ENCODE measurements at regions not wholly inside any gene's neighbourhood (a gene's known extent, or its start where the extent isn't known, plus 50 kb on each side); places are given as distances from the start of the nearest gene placed in this dataset.
"Not testable (repeated sequence)": the region's sequence is repeated elsewhere in the genome, so short reads cannot be mapped to it uniquely, and the experiment has no call there.

- Mint-ChIP-seq H3K27me3 (no peaks in the 10 kb centered on the region), H3K4me3 (no peak overlapping the region), H3K9me3 (peaks cover 5% of the 10 kb centered on the region in 2 donors), H3K27ac (peak overlapping the region in 1 of 2 donors; percentile 32), H3K4me1 (no peaks in the 10 kb centered on the region)
- no peak for DNase-seq
- ATAC-seq: no peak
These were observed 738.2 kb downstream of the CD109 start for GRCh38 chr6:74434171-74434570.

- Mint-ChIP-seq H3K9me3 (peaks cover 5 to 6% of the 10 kb centered on the region in 2 donors), H3K27ac (no peak overlapping the region), H3K27me3 (no peaks in the 10 kb centered on the region), H3K4me1 (no peaks in the 10 kb centered on the region), H3K4me3 (no peak overlapping the region)
- DNase-seq (no peak), ATAC-seq (no peak)
These were observed 736.0 kb downstream of the CD109 start for GRCh38 chr6:74431873-74432580.

DNA sequence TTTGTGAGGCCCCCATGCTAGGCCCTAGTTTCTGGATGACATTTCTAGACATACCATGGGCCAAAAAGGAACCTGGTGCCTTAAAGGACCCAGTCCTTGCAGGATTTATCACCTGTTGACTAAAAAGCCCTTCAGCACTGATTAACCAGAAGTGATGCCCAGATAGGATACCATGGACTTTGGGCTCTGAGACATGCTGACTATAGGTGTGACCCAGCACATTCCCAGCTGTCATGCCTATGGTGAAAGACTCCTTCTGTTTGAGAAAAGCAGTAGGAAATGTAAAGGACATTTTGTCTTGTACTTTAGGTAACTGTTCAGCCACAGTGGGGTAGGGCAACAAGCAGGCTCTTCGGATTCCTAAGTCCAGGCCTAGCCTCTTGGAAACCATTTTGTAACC lies 724.2 kb downstream of the CD109 start:
- Mint-ChIP-seq H3K27ac (no peak overlapping the region), H3K4me1 (no peaks in the 10 kb centered on the region), H3K27me3 (no peaks in the 10 kb centered on the region), H3K4me3 (no peak overlapping the region), H3K9me3 (peaks cover 0 to 8% of the 10 kb centered on the region in 2 donors)
- DNase-seq (no peak), ATAC-seq (no peak)

- Mint-ChIP-seq H3K4me3 (no peak overlapping the region), H3K4me1 (no peaks in the 10 kb centered on the region), H3K9me3 (no peaks in the 10 kb centered on the region), H3K27me3 (no peaks in the 10 kb centered on the region), H3K27ac (no peak overlapping the region)
- no peak for DNase-seq
- ATAC-seq: no peak
These were observed 719.1 kb downstream of the CD109 start for GRCh38 chr6:74415056-74415455.

DNA sequence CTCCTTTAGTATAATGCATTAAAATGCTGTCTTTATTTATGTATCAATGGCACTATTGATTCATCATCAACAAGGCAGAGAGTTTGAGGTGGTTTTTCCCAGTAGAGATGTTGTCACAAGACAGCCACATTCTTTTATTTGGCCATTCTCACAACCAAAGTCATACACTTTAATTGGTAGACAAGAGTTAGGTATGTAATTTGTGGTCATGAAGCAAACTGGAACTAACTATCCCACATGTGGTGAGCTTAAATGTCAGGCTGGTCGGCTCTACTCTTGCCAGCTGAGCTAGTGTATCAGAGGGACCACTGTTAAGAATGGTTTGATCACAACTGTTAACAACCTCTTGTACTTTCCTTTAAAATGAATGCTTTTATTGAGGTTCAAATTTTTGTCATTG lies 714.6 kb downstream of the CD109 start:
- Mint-ChIP-seq H3K4me1 (no peaks in the 10 kb centered on the region), H3K27me3 (no peaks in the 10 kb centered on the region), H3K4me3 (no peak overlapping the region), H3K9me3 (peaks cover 0 to 2% of the 10 kb centered on the region in 2 donors), H3K27ac (no peak overlapping the region)
- DNase-seq: no peak
- no peak for ATAC-seq

DNA sequence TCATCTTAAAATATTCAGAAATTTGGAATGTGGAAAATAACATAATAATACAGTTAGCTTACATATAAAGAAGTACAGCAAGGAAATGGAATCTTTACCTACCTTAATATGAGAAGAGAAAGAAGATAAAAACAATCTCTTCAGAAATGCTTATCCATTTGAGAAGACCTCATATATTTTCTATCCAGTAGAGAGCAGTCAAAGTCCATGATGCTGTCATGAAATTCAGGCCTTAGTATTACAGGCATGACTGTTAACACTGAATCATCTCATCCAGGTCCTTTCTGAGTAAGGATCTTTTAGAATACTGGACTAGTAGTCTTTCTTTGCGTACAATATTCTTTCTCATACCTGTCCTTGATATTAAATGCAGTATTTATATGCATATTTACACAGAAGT lies 713.4 kb downstream of the CD109 start:
- DNase-seq: no peak

GRCh38 chr6:74408844-74409243 lies 712.8 kb downstream of the CD109 start:
- Mint-ChIP-seq H3K9me3 (peaks cover 0 to 6% of the 10 kb centered on the region in 2 donors), H3K4me1 (no peaks in the 10 kb centered on the region)
- ATAC-seq: no peak

More for the DNA sequence above, 713.4 kb downstream of the CD109 start:
- H3K27me3 Mint-ChIP-seq: no peaks in the 10 kb centered on the region
- peaks cover 0 to 6% of the 10 kb centered on the region in 2 donors for H3K9me3 Mint-ChIP-seq
- no peak for ATAC-seq
- H3K4me1 Mint-ChIP-seq: no peaks in the 10 kb centered on the region
- no peak overlapping the region for H3K4me3 Mint-ChIP-seq
- H3K27ac Mint-ChIP-seq: no peak overlapping the region

GRCh38 chr6:74404366-74404765 lies 708.4 kb downstream of the CD109 start:
- ATAC-seq (no peak), DNase-seq (no peak)
- no peaks in the 10 kb centered on the region for H3K27me3 Mint-ChIP-seq
- H3K27ac Mint-ChIP-seq: no peak overlapping the region
- H3K9me3 Mint-ChIP-seq: peaks cover 12 to 15% of the 10 kb centered on the region in 2 donors
- no peaks in the 10 kb centered on the region for H3K4me1 Mint-ChIP-seq
- no peak overlapping the region for H3K4me3 Mint-ChIP-seq

More at GRCh38 chr6:74408844-74409243, 712.8 kb downstream of the CD109 start:
- no peak for DNase-seq
- H3K27me3 Mint-ChIP-seq: no peaks in the 10 kb centered on the region
- H3K27ac Mint-ChIP-seq: no peak overlapping the region
- no peak overlapping the region for H3K4me3 Mint-ChIP-seq

GRCh38 chr6:74402781-74403180 lies 706.8 kb downstream of the CD109 start:
- ATAC-seq: no peak
- no peak for DNase-seq
- no peak overlapping the region for H3K27ac Mint-ChIP-seq
- peaks cover 15 to 17% of the 10 kb centered on the region in 2 donors for H3K9me3 Mint-ChIP-seq
- H3K4me3 Mint-ChIP-seq: no peak overlapping the region
- H3K27me3 Mint-ChIP-seq: no peaks in the 10 kb centered on the region
- H3K4me1 Mint-ChIP-seq: no peaks in the 10 kb centered on the region

DNA sequence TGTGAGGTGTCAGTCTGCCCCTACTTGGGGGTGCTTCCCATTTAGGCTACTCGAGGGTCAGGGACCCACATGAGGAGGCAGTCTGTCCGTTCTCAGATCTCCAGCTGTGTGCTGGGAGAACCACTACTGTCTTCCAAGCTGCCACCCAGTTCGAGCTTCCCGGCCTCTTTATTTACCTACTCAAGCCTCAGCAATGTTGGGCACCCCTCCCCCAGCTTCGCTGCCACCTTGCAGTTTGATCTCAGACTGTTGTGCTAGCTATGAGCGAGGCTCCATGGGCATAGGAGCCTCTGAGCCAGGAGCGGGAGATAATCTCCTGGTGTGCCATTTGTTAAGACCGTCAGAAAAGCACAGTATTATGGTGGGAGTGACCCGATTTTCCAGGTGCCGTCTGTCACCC lies 682.4 kb downstream of the CD109 start:
- H3K27me3 Mint-ChIP-seq, H3K27ac Mint-ChIP-seq, DNase-seq, ATAC-seq, H3K9me3 Mint-ChIP-seq, H3K4me3 Mint-ChIP-seq, H3K4me1 Mint-ChIP-seq: not testable (repeated sequence)

DNA sequence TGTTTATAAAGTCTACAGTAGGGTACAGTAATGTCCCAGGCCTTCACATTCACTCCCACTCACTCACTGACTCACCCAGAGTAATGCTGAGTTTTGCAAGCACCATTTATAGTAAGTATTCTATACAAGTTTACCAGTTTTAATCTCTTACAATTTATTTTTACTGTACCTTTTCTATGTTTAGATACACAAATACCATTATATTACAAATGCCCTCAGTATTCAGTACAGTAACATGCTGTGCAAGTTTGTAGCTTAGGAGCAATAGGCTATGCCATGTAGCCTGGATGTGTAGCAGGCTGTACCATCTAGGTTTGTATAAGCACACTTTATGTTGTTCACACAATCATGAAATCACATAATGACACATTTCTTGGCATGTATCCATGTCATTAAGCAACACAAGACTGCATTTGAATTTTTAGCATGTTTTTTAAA lies 673.6 kb downstream of the CD109 start:
- H3K4me1 Mint-ChIP-seq: no peaks in the 10 kb centered on the region
- ATAC-seq: no peak
- H3K27me3 Mint-ChIP-seq: no peaks in the 10 kb centered on the region
- H3K27ac Mint-ChIP-seq: no peak overlapping the region
- H3K9me3 Mint-ChIP-seq: peaks cover 0 to 4% of the 10 kb centered on the region in 2 donors
- no peak overlapping the region for H3K4me3 Mint-ChIP-seq
- no peak for DNase-seq

DNA sequence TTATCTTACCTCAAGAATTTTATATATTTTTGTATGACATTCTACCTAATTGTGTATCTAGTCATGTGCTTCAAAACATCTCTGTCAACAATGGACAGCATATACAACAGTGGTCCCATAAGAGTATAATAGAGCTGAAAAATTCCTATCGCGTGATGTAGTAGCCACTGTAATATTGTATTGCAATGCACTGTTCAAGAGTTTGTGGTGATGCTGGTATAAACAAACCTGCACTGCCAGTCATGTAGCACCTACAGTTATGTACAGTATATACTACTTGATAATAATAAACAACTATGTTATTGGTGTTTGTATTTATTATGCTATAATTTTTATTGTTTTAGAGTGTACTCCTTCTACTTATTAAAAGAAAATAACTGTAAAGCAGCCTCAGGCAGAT lies 672.7 kb downstream of the CD109 start:
- DNase-seq (no peak), ATAC-seq (no peak)
- H3K9me3 Mint-ChIP-seq: peaks cover 0 to 4% of the 10 kb centered on the region in 2 donors
- no peak overlapping the region for H3K27ac Mint-ChIP-seq
- no peaks in the 10 kb centered on the region for H3K27me3 Mint-ChIP-seq
- no peaks in the 10 kb centered on the region for H3K4me1 Mint-ChIP-seq
- no peak overlapping the region for H3K4me3 Mint-ChIP-seq

- H3K27me3 Mint-ChIP-seq: no peaks in the 10 kb centered on the region
- ATAC-seq (no peak), DNase-seq (no peak)
- H3K9me3 Mint-ChIP-seq: peaks cover 0 to under 1% of the 10 kb centered on the region in 2 donors
- no peak overlapping the region for H3K4me3 Mint-ChIP-seq
- no peak overlapping the region for H3K27ac Mint-ChIP-seq
- no peaks in the 10 kb centered on the region for H3K4me1 Mint-ChIP-seq
These were observed 670.6 kb downstream of the CD109 start for GRCh38 chr6:74366634-74367033.

GRCh38 chr6:74362391-74362790 lies 666.4 kb downstream of the CD109 start:
- DNase-seq (no peak), ATAC-seq (no peak)
- H3K9me3 Mint-ChIP-seq: no peaks in the 10 kb centered on the region
- H3K27me3 Mint-ChIP-seq: no peaks in the 10 kb centered on the region
- H3K4me3 Mint-ChIP-seq: no peak overlapping the region
- no peaks in the 10 kb centered on the region for H3K4me1 Mint-ChIP-seq
- no peak overlapping the region for H3K27ac Mint-ChIP-seq

DNA sequence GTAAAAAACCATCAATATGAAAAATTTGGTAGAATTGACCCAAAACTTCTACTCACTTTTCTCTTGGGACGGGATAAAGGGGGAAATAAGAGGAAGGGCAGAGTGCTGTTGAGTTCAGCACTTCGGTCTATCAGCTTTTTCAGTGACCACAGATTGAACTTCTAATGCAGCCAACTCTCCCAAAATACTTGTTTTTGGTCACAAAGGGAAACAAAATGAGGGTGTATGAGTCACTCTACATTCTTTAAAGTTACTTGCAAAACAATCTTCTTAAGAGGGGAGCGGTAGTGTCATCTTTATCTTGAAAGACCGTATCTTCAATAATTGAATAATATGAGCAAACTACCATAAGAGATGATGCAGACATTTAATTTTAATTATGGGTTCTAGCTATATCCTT lies 661.3 kb downstream of the CD109 start:
- no peak overlapping the region for H3K27ac Mint-ChIP-seq
- no peak for ATAC-seq
- no peaks in the 10 kb centered on the region for H3K9me3 Mint-ChIP-seq
- DNase-seq: no peak
- H3K27me3 Mint-ChIP-seq: no peaks in the 10 kb centered on the region
- no peaks in the 10 kb centered on the region for H3K4me1 Mint-ChIP-seq
- no peak overlapping the region for H3K4me3 Mint-ChIP-seq

DNA sequence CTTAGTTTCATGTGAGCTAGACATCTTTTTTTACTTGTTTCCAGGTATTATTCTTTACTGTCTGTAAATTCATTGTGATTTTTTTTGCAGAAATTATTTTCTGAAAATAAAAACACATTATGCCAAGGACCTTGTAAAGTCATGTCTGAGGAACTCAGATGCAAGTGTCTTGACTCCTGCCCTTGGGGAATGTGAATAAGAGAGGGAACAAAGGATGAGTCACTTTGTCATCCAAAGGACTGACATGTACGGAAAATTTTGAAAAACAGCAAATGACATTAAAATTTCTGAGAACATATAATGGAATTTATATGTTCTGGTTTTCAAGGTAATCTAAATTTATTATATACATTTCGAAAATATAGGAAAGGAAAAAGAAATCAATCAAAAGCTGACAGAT lies 660.4 kb downstream of the CD109 start:
- DNase-seq: no peak
- Mint-ChIP-seq H3K4me1 (no peaks in the 10 kb centered on the region), H3K4me3 (no peak overlapping the region), H3K27me3 (no peaks in the 10 kb centered on the region), H3K9me3 (no peaks in the 10 kb centered on the region), H3K27ac (no peak overlapping the region)
- no peak for ATAC-seq

All from stimulated activated naive CD8-positive, alpha-beta T cell treated with anti-CD3 and anti-CD28 coated beads, Interleukin-15, amount 100 ng/mL, for 72 hours (primary cell).